ENCODE measurements at regions not wholly inside any gene's neighbourhood (a gene's known extent, or its start where the extent isn't known, plus 50 kb on each side); places are given as distances from the start of the nearest gene placed in this dataset.

DNA sequence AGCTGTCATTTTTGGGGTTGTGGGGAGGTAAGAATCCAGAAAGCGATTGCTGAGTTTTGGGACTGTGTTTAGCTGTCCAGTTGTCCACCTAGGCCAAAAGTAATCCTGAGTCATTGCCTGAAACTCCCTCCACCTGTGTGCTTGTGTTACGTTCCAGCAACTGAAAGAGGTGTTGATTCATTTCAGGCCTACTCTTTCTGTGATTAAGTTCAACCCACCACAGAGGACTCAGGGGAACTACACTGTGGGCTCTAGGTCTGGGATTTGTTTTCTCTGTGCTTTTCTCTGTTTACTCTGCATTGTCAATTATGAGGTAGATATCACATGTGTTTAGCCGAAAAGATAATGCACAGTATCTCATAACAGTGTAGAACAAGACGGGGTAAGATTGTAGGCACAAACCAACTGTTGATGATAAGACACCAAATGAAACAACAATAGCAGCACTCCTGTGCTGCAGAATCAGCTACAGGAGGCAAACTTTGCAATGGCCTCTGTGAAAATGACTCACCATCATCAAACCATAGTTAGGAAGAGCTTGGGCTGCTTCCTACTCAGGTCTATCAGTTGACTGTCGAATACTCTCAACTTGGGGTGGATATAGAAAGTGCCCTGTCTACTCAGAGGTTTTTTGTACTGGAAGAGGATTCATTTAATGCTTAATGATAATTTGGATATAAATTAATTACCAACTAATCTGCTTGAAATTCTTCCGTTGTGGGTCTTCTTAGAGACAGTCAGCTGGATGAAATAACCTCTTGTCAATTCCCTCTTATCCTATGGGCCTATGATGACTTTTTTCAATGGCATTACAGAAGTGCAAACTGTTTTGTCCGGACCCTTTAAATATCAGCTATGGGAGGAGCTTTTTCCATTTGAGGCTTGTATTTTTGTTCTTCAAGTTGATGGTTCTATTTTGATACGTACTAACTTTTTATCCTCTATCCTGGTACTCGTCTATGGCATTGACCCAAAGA is 385.9 kb downstream of the BMP4 start:
- Histone ChIP-seq H3K9me3 (no peaks in the 10 kb centered on the region), H3K4me1 (no peaks in the 10 kb centered on the region), H3K36me3 (no peaks in the 10 kb centered on the region), H3K27me3 (ENCODE audit: low read depth) (no peaks in the 10 kb centered on the region), H3K27ac (no peak overlapping the region), H3K4me3 (no peak overlapping the region)
- intact Hi-C loops (cut with DNase I), result no loop called here
- ATAC-seq (no peak), DNase-seq (no peak)
- TF ChIP-seq, protein P1, sequence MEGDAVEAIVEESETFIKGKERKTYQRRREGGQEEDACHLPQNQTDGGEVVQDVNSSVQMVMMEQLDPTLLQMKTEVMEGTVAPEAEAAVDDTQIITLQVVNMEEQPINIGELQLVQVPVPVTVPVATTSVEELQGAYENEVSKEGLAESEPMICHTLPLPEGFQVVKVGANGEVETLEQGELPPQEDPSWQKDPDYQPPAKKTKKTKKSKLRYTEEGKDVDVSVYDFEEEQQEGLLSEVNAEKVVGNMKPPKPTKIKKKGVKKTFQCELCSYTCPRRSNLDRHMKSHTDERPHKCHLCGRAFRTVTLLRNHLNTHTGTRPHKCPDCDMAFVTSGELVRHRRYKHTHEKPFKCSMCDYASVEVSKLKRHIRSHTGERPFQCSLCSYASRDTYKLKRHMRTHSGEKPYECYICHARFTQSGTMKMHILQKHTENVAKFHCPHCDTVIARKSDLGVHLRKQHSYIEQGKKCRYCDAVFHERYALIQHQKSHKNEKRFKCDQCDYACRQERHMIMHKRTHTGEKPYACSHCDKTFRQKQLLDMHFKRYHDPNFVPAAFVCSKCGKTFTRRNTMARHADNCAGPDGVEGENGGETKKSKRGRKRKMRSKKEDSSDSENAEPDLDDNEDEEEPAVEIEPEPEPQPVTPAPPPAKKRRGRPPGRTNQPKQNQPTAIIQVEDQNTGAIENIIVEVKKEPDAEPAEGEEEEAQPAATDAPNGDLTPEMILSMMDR (IDR thresholded peaks at IDR 0.05), result no peak

- Histone ChIP-seq H3K36me3 (no peaks in the 10 kb centered on the region), H3K27ac (no peak overlapping the region), H3K9me3 (no peaks in the 10 kb centered on the region), H3K4me3 (no peak overlapping the region), H3K27me3 (ENCODE audit: low read depth) (no peaks in the 10 kb centered on the region), H3K4me1 (no peaks in the 10 kb centered on the region)
- ATAC-seq (no peak), DNase-seq (no peak)
- intact Hi-C loops (cut with DNase I), result no loop called here
- TF ChIP-seq, protein P1 (IDR thresholded peaks at IDR 0.05), result no peak
Measured at GRCh38 chr14:53569446-53569845, 387.2 kb downstream of the BMP4 start.

- H3K4me3 ChIP-seq, result no peak overlapping the region
- H3K27ac ChIP-seq, result no peak overlapping the region
- H3K27me3 ChIP-seq (ENCODE audit: low read depth), result no peaks in the 10 kb centered on the region
- no peak for ATAC-seq
- H3K9me3 ChIP-seq, result peaks cover 6% of the 10 kb centered on the region
- DNase-seq, result no peak
- no peaks in the 10 kb centered on the region for H3K4me1 ChIP-seq
- TF ChIP-seq, protein P1 (IDR thresholded peaks at IDR 0.05), result no peak
- H3K36me3 ChIP-seq, result no peaks in the 10 kb centered on the region
- intact Hi-C loops (cut with DNase I), result no loop called here
Measured at GRCh38 chr14:53567236-53567780, 389.3 kb downstream of the BMP4 start.

DNA sequence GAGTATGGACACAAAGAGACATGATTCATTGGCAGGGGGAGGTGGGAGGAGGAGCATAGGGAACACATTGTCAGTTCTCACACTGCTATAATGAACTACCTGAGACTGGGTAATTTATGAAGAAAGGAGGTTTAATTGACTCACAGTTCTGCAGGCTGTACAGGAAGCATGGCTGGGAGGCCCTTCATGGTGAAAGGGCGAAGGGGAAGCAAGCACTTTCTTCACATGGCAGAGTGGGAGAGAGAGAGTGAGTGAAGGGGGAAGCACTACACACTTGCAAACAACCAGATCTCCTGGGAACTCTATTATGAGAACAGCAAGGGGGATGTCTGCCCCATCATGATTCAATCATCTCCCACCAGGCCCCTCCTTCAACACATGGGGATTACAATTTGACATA is 391.8 kb downstream of the BMP4 start:
- no peaks in the 10 kb centered on the region for H3K36me3 ChIP-seq
- peaks cover 6% of the 10 kb centered on the region for H3K9me3 ChIP-seq
- no peak overlapping the region for H3K27ac ChIP-seq
- ATAC-seq (no peak), DNase-seq (no peak)
- H3K4me1 ChIP-seq, result no peaks in the 10 kb centered on the region
- intact Hi-C loops (cut with DNase I), result no loop called here
- TF ChIP-seq, protein P1 (IDR thresholded peaks at IDR 0.05), result no peak
- no peaks in the 10 kb centered on the region for H3K27me3 ChIP-seq (ENCODE audit: low read depth)
- no peak overlapping the region for H3K4me3 ChIP-seq

DNA sequence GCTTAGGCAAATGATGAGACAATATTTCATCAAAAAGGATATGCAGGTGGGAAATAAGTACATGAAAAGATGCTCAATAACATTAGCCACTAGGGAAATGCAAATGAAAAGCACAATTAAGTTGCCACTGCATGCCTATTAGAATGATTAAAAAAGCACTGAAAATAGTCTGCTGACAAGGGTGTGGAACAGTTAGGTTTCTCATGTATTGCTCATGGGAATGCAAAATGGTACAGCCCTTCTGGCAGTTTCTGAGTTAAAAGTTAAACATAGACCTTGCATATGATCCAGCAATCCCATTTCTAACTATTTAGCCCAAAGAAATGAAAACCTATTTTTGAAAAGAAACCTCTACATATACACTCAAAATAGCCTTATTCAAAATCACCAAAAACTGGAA is 393.0 kb downstream of the BMP4 start:
- ATAC-seq (no peak), DNase-seq (no peak)
- H3K4me1 ChIP-seq, result no peaks in the 10 kb centered on the region
- TF ChIP-seq, protein P1 (IDR thresholded peaks at IDR 0.05), result no peak
- H3K9me3 ChIP-seq, result peaks cover 6% of the 10 kb centered on the region
- H3K36me3 ChIP-seq, result no peaks in the 10 kb centered on the region
- no peak overlapping the region for H3K4me3 ChIP-seq
- H3K27ac ChIP-seq, result no peak overlapping the region
- H3K27me3 ChIP-seq (ENCODE audit: low read depth), result no peaks in the 10 kb centered on the region
- intact Hi-C loops (cut with DNase I), result no loop called here
